Parathyroid adenoma (tissue), 2 donors: ENCODE measurements at regions not wholly inside any gene's neighbourhood (a gene's known extent, or its start where the extent isn't known, plus 50 kb on each side); places are given as distances from the start of the nearest gene placed in this dataset.

Experiments
- H2AFZ ChIP-seq: fragments of 300-600 bp; sonication (generic); one replicate; pipeline ENCODE4 v1.7.0; 2017; ENCODE audit warnings: antibody characterized with exemption, mild to moderate bottlenecking
- H3K27ac ChIP-seq: fragments of 300-600 bp; sonication (generic); one replicate; pipeline ENCODE4 v1.7.0; 2017
- H3K27me3 ChIP-seq: fragments of 300-600 bp; sonication (generic); one replicate; pipeline ENCODE4 v1.7.0; 2017; ENCODE audit warnings: low read length; ENCODE audit not compliant: control insufficient read depth, insufficient read depth
- H3K36me3 ChIP-seq: fragments of 300-600 bp; sonication (generic); one replicate; pipeline ENCODE4 v1.7.0; 2017; ENCODE audit warnings: low read length; ENCODE audit not compliant: control insufficient read depth, insufficient read depth
- H3K4me1 ChIP-seq: fragments of 300-600 bp; sonication (generic); one replicate; pipeline ENCODE4 v1.7.0; 2017; ENCODE audit warnings: control low read depth
- H3K4me2 ChIP-seq: fragments of 300-600 bp; sonication (generic); one replicate; pipeline ENCODE4 v1.7.0; 2017; ENCODE audit warnings: low read length
- H3K4me3 ChIP-seq: fragments of 300-600 bp; sonication (generic); one replicate; pipeline ENCODE4 v1.7.0; 2017; ENCODE audit warnings: low read depth, low read length
- H3K79me2 ChIP-seq: fragments of 300-600 bp; sonication (generic); one replicate; pipeline ENCODE4 v1.7.0; 2017; ENCODE audit warnings: control low read depth
- H3K9ac ChIP-seq: fragments of 300-600 bp; sonication (generic); one replicate; pipeline ENCODE4 v1.7.0; 2017; ENCODE audit warnings: mild to moderate bottlenecking
- H3K9me3 ChIP-seq: fragments of 300-600 bp; sonication (generic); one replicate; pipeline ENCODE4 v1.7.0; 2017; ENCODE audit warnings: low read length; ENCODE audit not compliant: control insufficient read depth
- CTCF ChIP-seq: fragments of 300-600 bp; sonication (generic); IDR thresholded peaks from one replicate; pipeline ENCODE4 v1.7.0; 2017; ENCODE audit warnings: antibody characterized with exemption, mild to moderate bottlenecking
- donor health status: primary hyperparathyroidism.

- Histone ChIP-seq H3K27ac (no peak overlapping the region), H3K4me3 (no peak overlapping the region), H3K36me3 (no peaks in the 10 kb centered on the region), H2AFZ (no peak overlapping the region), H3K79me2 (no peaks in the 10 kb centered on the region), H3K9me3 (no peaks in the 10 kb centered on the region), H3K4me1 (no peaks in the 10 kb centered on the region), H3K4me2 (no peak overlapping the region), H3K27me3 (no peaks in the 10 kb centered on the region), H3K9ac (no peak overlapping the region)
- TF ChIP-seq CTCF: no peak
Observed at GRCh38 chr9:86459191-86459590, 105.0 kb upstream of the TUT7 start.

GRCh38 chr9:86458191-86458855, 104.1 kb upstream of the TUT7 start:
- TF ChIP-seq CTCF: no peak
- no peaks in the 10 kb centered on the region for H3K79me2 ChIP-seq
- no peak overlapping the region for H3K27ac ChIP-seq

GRCh38 chr9:86456416-86456815, 102.2 kb upstream of the TUT7 start:
- H3K27ac ChIP-seq: no peak overlapping the region
- no peak overlapping the region for H3K9ac ChIP-seq
- H3K79me2 ChIP-seq: no peaks in the 10 kb centered on the region
- no peak overlapping the region for H3K4me3 ChIP-seq
- no peaks in the 10 kb centered on the region for H3K9me3 ChIP-seq
- H3K4me2 ChIP-seq: no peak overlapping the region
- H3K36me3 ChIP-seq: no peaks in the 10 kb centered on the region
- H2AFZ ChIP-seq: no peak overlapping the region
- H3K4me1 ChIP-seq: no peaks in the 10 kb centered on the region
- no peak for TF ChIP-seq CTCF
- no peaks in the 10 kb centered on the region for H3K27me3 ChIP-seq

More at GRCh38 chr9:86458191-86458855, 104.1 kb upstream of the TUT7 start:
- Histone ChIP-seq H3K9me3 (no peaks in the 10 kb centered on the region), H3K27me3 (no peaks in the 10 kb centered on the region), H3K9ac (no peak overlapping the region), H3K4me2 (no peak overlapping the region), H3K4me1 (no peaks in the 10 kb centered on the region), H2AFZ (no peak overlapping the region), H3K4me3 (no peak overlapping the region), H3K36me3 (no peaks in the 10 kb centered on the region)

- Histone ChIP-seq H3K36me3 (no peaks in the 10 kb centered on the region), H3K9ac (no peak overlapping the region), H3K4me3 (no peak overlapping the region), H2AFZ (peak overlapping the region; percentile 22), H3K79me2 (no peaks in the 10 kb centered on the region), H3K9me3 (no peaks in the 10 kb centered on the region), H3K27ac (no peak overlapping the region), H3K27me3 (no peaks in the 10 kb centered on the region), H3K4me1 (no peaks in the 10 kb centered on the region), H3K4me2 (no peak overlapping the region)
- no peak for TF ChIP-seq CTCF
Observed at GRCh38 chr9:86454701-86455615, 100.7 kb upstream of the TUT7 start.
